C4-2B (cell line): ENCODE measurements at regions not wholly inside any gene's neighbourhood (a gene's known extent, or its start where the extent isn't known, plus 50 kb on each side); places are given as distances from the start of the nearest gene placed in this dataset.

Source experiments
- H3K27ac ChIP-seq: fragments of 450-650 bp; 2 replicates; pipeline ENCODE4 v1.5.1; 2017
- ZFX ChIP-seq: fragments of 450-650 bp; IDR thresholded peaks from 2 replicates; pipeline ENCODE4 v1.6.1; 2017
- TF ChIP-seq, protein P1 (sequence below): fragments of 450-650 bp; conservative IDR thresholded peaks from 2 replicates; pipeline ENCODE4 v1.5.1; 2017; ENCODE audit warnings: mild to moderate bottlenecking

GRCh38 chrX:45322820-45323219, 122.1 kb upstream of the DIPK2B start:
- no peak overlapping the region; the same call in 1 of the 2 replicates for H3K27ac ChIP-seq
- TF ChIP-seq, protein P1, sequence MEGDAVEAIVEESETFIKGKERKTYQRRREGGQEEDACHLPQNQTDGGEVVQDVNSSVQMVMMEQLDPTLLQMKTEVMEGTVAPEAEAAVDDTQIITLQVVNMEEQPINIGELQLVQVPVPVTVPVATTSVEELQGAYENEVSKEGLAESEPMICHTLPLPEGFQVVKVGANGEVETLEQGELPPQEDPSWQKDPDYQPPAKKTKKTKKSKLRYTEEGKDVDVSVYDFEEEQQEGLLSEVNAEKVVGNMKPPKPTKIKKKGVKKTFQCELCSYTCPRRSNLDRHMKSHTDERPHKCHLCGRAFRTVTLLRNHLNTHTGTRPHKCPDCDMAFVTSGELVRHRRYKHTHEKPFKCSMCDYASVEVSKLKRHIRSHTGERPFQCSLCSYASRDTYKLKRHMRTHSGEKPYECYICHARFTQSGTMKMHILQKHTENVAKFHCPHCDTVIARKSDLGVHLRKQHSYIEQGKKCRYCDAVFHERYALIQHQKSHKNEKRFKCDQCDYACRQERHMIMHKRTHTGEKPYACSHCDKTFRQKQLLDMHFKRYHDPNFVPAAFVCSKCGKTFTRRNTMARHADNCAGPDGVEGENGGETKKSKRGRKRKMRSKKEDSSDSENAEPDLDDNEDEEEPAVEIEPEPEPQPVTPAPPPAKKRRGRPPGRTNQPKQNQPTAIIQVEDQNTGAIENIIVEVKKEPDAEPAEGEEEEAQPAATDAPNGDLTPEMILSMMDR, result no peak

GRCh38 chrX:45322382-45322781, 121.7 kb upstream of the DIPK2B start:
- TF ChIP-seq, protein P1, result peak; percentile 53
- TF ChIP-seq ZFX, result no peak
- no peak overlapping the region; the same call in 1 of the 2 replicates for H3K27ac ChIP-seq

- no peak overlapping the region for H3K27ac ChIP-seq
- TF ChIP-seq ZFX, result no peak
- TF ChIP-seq, protein P1, result no peak
Measured at GRCh38 chrX:45320191-45320590, 119.5 kb upstream of the DIPK2B start.

DNA sequence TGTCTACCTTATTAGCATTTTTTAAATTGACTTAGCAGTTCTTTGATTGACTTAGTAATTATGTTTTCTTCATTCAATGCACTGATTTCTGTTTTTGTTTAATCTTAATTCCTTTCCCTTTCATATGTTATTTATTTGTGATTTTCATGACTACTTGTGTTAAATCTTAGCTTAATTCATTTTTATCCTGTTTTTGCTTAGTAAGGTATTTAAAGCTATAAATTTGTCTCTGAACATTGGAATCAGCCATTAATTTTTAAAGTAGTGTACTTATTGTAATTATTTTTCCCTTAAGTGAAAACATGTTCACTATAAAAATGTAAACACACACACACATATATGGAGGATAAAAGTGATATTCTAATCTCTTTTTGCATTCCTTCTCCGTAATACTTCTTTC, 109.1 kb upstream of the DIPK2B start:
- TF ChIP-seq, protein P1, result no peak
- TF ChIP-seq ZFX, result no peak
- H3K27ac ChIP-seq, result no peak overlapping the region

- TF ChIP-seq ZFX, result no peak
- TF ChIP-seq, protein P1, result no peak
- no peak overlapping the region for H3K27ac ChIP-seq
Measured at GRCh38 chrX:45309096-45309495, 108.4 kb upstream of the DIPK2B start.

DNA sequence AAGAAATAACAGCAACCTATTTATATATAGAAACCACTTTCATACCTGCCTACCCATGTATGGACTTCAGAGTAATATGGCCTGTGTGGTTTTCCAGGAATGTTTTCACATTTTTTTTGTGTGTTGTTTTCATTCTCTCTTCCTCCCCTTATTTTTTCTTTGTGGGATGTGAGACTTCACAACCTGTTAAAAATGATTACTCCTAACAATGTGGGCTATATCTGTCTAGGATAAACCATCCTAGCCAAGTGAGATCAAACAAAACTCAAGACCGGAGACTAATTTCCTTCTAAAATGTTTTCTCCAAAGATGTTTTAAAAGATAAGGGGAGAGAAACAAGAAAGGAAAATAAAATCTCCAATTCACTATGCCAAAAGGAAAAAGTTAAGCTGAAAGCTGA, 106.1 kb upstream of the DIPK2B start:
- TF ChIP-seq, protein P1, result no peak
- no peak for TF ChIP-seq ZFX

DNA sequence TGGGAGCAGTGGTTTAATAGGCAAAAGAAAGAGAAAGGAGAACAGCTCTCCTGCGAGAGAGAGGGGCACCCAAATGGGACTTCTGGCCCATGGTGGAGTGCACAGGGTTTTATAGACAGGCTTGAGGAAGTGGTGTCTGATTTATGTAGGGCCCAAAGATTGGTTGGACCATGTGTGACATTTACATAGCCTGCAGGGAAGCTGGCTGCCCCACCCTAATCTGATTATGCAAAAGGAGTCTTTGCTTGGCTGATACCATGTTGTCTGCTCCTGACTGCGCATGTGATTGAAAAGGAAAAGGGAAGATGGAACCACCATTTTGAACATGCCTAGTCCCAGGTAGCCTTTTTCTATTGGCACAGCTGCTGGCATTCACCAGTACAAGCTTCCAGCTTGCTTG, 100.0 kb upstream of the DIPK2B start:
- TF ChIP-seq ZFX, result no peak
- TF ChIP-seq, protein P1, result no peak
- H3K27ac ChIP-seq, result peak overlapping the region; percentile 88

More for the DNA sequence above, 106.1 kb upstream of the DIPK2B start:
- no peak overlapping the region for H3K27ac ChIP-seq
